ENCODE measurements at regions not wholly inside any gene's neighbourhood (a gene's known extent, or its start where the extent isn't known, plus 50 kb on each side); places are given as distances from the start of the nearest gene placed in this dataset.

DNA sequence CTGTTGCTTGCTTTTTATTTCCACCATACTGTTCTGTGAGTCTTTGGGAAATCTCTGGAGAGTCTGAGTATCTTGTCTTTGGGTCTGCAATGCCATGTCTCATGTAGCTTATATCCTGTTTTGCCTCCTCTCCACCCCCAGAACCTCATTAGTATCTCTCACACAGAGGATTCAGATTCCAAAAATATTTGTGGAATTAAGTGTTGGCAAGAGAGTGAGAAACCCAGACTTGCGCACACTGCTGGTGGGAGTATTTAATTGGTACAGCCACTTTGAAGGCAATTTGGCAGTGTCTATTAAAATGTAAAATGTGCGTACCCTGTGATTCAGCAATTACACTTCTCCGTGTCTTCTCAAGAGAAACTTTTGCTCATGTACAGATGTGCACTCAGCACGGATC is 68.6 kb downstream of the ZNF621 start:
- DNase-seq, result no peak

DNA sequence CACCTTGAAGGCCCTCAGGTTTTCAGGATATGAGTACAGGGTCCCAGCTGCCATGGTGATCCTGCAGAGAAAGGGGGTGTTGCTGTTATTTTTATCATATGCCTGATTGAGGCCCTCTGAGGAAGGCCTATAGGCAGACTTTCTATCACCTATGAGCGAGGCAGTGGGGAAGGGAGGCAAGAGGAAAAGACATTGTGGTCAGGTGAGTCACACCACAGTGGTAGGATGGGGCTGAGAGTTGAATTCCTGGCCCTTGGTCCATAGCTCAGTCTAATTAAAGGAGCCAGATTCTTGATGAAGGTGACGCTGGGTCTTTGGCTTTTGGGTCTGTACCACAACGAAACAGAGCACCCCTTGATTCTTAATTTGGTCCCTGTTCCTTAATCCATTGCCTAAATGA is 72.7 kb downstream of the ZNF621 start:
- DNase-seq, result no peak

DNA sequence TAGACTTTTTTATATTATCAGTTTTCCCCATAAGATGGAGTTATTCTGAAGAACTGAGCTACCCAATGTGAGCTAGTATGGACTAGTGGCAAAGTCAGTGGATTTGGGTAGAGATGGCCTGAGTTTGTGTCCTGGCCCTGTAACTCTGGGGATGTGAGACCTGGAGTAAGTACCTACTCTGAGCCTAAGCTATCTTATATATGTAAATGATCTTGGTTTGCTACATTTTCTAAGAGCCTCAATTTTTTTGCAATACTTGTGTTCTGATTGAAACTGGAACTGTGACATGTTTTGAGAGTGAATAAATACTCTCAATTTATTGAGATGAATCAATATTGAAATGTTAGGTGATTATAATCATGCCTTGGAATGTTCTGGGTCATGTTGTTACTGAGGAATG is 73.6 kb downstream of the ZNF621 start:
- DNase-seq, result no peak

DNA sequence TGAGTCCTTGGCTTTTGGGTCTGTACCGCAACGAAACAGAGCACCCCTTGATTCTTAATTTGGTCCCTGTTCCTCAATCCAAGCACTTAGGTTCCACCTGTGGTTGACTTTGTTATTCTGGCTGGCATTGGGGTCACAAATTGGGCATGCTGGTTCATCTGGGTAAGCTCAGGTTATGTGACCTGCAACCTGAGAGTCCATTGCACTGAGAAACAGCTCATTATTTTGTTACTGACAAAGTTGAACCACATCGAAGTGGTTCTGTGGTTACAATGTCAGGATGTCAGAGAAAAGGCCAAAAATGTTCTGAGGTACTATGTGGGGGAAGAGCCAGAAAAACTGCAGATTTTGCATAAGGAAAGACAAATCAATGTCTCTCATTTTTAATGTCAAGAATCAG is 74.2 kb downstream of the ZNF621 start:
- DNase-seq, result no peak

DNA sequence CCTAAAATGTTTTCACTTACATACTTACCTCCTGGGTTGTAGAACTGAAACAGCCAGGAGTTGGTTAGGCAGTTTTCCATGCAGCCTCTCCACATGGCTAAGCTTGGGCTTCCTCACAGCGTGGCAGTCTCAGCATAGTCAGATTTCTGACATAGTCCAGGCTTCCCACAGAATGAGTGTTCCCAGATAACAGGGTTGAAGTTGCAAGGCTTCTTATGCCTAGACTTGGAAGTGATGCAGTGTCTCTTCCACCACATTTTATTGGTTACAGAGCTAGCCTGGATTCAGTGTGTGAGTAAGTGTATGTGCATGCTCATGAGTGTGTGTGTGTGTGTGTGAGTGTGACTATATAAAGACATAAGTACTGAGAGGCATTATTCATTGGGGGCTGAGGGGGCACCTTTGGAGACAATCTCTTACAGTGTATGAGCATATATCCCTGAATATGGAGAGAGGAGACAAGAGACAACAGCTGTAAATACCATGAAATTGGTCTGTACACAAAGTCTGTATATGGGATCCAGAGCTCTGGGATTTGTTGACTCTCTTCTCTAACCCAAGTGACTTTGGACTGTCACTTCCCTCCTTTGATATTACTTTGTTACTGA is 78.1 kb downstream of the ZNF621 start:
- no peak for DNase-seq

DNA sequence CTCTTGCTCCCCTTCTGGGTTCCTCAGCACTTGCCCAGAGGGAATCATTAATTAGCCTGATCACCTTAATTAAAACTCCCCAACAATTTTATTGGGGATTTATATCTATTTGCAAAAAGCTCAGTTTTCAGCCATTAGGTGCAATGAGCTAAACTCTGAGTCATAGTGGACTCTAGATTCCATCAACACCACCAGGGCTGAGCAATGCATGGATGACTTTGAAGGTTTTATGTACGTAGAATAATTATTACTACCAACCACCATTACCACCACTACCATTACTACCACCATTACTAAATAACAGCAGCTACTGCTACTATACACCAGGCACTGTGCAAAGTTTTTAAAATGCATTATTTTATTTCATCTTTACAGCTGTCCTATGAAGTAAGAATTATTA is 81.2 kb downstream of the ZNF621 start:
- no peak for DNase-seq

DNA sequence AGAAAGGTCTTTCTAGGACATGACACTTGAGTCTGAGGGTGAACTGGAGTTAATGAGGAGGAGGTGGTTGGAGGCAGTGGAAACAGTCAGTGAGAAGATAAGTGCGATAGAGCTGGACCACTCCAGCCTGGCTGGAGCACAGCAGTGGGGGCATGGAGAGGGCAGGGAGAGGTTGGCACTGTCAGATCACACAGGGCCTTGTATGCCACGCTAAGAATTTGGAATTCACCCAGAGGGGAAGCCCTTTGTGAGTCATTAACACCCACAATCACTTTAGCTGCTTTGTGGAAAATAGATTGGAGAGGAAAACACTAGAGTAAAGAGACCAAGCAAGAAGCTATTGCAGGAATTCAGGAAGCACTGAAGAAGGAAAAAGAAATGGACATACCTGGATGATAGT is 83.3 kb downstream of the ZNF621 start:
- no peak for DNase-seq

DNA sequence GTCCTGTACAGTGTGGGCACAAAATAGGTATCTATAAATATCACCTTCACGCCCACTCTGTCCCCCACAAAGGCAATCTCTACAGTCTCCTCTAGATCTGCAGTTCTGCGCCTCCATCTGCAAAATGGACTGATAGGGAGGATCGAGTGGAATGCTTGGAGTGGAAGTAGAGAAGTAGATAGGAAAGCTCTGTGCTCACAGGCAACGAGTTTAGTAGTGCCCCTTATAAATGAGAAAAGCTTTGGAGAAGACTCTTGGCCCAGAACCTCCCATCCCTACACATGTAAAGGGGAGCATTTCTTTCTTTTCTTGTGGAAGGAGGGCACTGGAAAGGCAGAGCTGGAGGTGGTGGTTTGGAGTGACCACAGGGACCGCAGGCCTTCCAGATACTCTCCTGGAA is 88.5 kb downstream of the ZNF621 start:
- no peak for DNase-seq

DNA sequence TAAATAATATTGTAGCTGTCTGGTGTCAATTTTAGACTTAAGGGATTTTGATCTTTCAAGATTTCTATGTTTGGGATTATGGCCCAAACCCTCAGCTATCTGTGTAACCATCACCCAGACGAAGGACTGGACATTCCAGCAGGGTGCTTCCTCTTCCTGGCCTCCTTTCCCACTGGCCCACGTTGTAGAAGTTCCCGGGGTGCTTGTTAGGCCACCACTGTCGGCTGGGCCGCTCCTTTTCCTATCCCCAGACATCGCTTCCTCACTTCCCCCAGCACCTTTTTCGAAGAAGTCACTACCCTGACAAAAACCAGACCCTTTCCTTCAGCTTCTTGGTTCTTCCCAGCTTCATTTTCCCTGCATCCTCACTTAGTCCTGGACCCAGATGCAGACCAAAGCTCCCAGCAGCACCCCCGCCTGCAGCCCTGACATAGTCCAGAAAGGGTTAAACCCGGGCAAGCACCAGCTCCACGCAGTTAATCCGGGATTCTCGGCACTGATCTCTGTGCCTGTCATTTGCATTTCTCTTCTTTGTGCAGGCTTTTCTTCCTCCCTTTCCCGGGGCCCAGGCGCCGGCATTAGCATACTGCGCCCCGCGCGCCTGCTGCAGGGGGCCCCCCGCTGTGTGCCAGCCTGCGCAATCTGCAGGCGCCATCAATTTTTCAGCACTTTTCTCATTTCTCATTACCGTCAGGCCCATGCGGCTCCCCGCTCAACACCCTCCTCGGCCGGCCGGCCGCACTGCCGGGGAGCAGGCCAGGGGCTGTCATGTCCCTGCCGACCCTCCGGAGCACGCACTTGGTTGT is 90.6 kb downstream of the ZNF621 start:
- no peak for DNase-seq

DNA sequence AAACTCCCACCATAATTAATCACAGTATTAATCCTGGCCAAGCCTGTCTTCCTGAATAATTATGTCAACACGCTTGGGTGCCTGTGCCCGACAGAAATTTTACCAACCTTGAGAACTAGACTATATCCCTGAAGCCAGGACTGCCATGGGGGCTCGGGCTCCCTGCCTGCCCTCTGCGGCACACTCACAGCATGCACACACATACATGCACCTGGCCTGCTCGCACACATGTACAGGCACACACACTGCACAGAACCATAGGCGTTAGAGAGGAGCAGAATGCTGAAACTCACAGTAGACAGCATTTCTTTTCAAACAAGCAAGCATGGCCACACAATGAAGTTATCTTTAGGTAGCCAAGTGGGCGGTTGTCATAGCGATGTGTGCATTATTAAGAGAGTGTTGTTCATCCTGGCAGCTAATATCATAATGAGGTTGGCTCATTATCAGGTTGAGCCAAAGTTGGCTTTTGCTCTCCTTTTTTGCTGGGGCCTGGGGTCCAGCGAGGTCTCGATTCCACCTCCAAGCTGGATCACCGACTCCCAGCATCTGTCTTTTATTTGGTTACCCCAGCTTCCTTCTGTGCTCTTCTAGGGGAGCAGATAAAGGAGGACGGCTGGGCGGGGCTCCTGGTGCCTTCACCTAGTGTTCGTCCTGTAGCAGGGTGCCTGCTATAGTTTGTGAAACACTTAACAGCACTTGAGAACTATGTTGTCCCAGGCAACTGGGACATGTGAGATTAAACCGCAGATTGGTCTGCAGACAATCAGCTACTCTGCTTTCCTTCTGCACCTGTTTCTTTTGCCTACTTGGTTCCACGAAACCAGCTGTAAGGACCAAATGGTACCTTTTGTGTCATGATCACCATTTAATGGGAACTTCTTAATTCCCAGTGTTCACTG is 91.4 kb downstream of the ZNF621 start:
- no peak for DNase-seq

DNA sequence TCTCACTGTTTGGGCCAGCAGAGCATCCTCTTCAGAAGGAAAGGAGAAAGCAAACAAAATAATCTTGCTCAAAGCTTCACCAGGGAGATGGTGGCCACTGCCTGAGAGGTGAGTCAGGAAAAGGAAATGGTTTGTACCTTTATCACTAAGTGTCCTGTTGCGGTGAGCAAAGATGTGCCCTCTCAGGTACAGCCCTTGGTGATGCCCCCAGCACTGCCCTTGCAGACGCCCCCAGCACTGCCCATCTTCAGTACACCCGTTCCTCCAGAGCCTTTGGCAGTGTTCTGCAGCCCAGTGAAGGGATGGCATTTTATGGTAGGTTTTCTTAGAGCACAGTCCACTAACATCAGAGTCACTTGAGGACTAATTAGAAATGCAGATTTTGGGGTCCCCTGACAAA is 92.3 kb downstream of the ZNF621 start:
- no peak for DNase-seq

DNA sequence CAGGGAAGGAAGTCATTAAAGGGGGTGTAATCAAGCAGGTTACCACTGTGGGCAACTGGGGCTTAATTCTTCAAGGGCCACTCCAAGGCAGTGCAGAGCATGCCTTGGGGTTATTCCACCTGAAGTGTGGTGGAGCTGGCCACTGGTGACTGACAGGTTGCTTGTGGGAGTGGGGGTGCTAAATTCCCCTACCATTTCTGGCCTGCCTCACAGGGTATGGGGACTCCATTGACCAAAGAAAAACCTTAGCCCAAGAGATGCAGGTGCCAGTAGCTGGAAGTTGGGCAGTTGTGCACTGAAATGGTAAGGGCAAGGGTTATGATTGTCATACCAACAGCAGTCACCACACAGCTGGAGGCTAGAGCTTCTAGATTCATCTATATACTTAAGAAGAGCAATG is 93.4 kb downstream of the ZNF621 start:
- DNase-seq, result no peak

DNA sequence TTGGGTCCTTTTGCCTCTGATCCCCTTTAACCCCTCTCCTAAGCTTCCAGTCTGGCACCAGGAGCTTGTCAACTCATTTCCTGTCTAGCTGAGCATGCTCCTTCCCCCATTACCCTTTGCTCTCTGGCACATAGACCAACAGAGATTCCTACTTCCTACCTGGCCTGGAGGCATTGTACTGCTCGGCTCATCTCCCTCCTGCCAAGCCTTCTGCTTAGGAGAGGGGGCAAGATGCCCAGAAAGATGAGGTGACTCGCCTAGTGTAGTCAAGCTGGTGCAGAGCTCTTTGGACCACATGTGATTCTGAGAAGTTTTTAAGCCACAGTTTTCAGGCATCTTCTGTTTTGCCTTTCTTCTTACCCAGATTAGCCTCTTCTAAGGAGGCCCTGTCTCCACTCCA is 95.4 kb downstream of the ZNF621 start:
- DNase-seq, result no peak

DNA sequence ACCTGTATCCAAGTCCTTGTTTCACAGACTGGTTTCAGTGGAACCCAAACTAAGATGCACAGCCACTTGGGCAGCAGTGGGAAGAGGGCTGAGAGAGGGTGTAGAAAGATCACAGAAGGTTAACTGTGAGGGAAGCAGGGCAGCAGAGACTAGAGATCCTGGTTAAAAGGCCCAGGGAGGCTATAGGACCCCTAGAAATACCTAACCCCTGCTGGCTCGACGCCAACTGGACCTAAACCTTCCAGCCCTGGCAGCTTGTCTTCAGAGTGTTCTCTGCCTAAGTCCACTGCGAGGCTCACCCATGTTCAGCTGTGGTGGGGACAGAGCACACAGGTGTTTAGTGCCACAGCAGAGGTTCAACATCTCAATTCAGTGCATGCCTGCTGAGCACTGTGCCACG is 96.5 kb downstream of the ZNF621 start:
- DNase-seq, result no peak

DNA sequence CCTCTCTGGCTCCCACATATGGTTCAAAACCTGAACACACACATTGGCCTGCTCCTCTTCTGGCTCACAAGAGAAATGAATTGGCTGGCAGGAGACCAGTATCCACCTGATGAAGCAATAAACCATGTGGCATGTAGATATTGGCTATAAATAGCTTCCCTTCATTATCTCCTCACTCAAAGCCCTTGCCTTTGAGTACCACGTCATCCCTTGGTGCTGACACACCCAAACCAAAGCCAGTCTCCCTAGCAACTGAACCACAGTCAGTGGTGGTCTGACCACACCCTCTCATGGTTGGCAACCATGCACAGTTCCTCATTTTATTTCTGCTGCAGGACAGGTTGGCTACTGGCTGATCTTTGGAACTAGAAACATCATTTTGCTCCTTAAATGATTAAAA is 98.8 kb downstream of the ZNF621 start:
- DNase-seq, result no peak

DNA sequence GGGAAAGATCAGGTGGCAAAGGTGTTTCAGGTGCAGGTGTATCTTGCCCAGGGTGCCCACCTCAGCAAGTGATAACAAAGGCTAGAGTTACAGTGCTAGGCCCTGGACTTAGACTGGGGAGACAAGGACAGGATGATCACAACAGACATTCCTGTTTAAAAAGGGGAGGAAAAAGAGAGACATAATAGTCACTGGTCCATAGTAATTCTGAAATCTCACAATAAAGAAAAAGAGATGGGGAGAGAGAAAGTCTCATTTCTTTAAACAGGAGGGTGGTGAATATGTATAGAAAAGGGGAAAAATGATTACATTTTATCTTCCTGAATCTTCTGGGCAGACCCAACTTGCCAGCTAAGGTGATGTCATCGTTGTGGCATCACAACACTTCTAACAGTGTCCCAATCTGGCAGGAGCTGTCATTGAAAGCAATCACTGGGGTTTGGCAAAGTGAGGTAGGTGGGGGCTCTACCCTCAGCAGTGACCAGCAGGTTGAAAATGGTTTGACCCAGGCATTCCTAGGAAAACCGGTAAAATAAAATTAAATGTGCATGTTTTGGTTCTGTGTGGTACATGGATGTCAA is 99.5 kb downstream of the ZNF621 start:
- no peak for DNase-seq

DNA sequence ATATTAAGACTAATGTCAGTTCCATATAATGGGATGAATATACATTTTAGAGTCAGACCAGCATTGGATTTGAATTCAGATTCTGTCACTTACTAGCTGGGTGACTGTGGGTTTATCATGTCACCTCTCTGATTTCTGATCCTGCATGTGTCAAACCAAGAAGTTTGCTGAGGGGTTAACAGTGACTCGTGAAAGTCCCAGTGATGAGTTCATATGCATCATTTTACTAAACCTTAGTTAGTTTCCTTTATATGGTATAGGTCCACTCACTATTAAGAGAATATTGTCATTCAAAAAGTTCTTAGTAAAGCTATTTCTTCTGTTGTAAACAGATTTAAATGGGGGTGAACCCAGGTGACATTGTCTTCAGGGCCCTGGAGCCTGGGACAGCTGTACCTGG is 102.3 kb downstream of the ZNF621 start:
- no peak for DNase-seq

DNA sequence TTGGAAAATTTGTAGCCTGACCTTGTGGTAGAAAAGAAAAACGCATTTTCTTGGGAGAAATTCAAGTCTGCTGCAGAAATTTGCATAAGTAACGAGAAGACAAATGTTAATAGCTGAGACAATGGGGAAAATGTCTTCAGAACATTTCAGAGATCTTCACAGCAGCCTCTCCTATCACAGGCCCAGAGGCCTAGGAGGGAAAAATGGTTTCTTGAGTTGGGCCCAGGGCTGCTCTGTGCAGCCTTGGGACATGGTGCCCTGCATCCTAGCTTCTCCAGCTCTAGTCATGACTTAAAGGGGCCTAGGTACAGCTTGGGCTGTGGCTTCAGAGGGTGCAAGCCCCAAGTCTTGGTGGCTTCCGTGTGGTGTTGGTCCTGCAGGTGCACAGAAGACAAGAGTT is 104.2 kb downstream of the ZNF621 start:
- DNase-seq, result no peak

DNA sequence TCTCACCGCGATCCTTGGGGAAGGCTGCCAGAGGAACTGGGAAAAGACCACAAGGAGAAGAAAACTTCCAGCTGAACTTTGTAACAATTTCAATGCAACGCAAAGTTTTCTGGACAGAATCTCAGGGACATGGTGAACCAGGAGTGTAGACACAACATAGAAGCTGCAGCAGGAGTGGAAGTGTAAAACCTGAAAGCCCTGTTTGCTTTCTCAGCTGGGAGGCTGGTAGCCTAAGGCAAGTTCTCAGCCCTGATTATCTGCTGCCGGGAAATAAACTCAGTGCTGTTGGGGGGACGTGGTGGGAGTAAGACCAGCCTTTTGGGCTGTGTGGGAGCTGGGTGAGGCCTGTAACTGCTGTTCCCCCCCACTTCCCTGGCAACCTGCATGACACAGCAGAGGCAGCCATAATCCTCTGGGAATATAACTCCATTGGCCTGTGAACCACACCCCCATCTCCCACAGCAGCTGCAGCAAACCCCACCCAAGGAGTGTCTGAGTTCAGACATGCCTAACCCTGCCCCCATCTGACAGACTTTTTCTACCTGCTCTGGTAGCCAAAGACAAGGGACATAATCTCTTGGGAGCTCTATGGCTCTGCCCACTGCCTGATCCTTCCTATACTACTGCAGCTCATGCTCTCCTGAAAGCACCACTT is 106.7 kb downstream of the ZNF621 start:
- no peak for DNase-seq

DNA sequence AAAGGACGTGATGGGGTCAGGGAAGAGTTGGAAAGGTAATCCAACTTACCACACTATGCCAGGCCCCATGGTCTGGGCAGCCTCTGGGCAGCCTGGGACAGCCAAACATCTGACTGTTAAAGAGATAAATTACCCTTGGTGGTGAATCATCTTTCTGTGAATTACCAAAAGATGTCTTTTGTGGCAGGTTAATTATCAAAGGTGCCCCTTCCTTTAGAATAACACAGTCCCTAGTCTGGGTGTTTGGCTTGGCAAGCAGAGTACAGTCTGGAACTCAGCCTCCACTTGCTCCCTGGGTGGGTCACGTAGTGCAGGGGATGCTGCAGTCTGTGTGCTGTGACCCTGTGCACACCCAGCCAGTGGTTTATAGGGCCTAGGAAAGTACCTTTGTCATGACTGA is 113.1 kb downstream of the ZNF621 start:
- DNase-seq, result no peak

DNA sequence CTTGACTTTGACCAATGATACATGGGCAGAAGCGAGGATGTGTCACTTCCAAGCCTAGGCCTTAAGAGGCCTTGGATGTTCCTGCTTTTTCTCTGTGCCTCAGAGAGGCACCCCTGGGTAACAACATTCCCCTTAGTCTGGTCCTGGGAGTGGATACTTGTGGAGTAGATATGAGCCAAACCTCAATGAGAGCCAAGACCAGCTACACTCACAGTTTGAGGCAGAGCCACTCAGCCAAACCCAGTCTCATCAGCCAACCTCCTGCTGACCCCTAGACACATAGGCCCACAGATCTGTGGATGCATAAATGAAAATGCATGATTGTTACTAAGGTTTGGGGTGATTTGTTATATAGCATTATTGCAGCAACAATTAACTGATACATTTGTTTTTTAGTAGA is 114.2 kb downstream of the ZNF621 start:
- no peak for DNase-seq

DNA sequence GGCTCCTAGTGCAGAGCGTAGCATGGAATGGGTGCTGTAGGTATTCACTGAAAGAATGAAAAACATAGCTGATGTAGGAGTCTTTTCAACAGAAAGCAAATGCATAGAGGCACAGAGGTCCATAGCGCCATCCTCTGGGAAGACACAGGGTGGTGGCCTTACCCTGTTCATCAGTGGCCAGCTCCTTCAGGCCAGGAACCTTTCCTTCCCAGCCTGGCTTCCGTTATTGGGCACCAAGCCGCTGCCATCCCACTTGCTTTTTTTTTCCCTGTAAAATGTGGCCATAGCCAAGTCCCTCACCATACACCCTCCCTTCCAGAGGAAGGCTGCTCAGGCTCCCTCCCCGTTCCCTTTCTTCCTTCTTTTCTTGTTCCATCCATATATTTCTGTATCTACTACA is 118.1 kb downstream of the ZNF621 start:
- DNase-seq, result no peak

DNA sequence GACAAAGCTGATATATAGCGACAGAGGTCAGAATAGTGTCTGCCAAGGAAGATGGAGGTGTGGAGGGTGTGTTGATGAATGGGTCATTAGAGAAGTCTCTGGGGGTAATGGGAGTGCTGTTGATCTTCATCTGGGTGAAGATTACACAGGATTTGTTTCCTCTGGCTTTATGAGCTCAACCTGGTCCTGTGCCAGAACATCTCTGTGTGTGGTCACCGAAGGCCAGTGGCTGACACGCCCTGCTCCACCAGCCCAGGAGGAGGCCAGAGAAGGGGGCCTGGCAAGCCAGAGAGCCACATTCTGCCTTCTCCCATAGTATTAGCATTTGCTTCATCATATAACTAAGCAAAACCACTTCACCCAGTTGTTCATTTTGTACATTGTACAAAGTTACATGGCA is 121.1 kb downstream of the ZNF621 start:
- DNase-seq, result no peak
